HCT116 (cell line): ENCODE measurements at regions not wholly inside any gene's neighbourhood (a gene's known extent, or its start where the extent isn't known, plus 50 kb on each side); places are given as distances from the start of the nearest gene placed in this dataset.

Source experiments
- ATAC-seq: fragments of 200-7000 bp; cut with Tn5 transposase; 2 replicates; pipeline ENCODE4 v1.9.1; 2020; ENCODE audit warnings: mild to moderate bottlenecking, moderate library complexity
- BruUV-seq: library from RNA; stranded (reverse); fragments of 400-500 nt; replicated peaks from 2 replicates; lab custom pipeline; 2021; lab: Mats Ljungman, UMichigan
- CTCF ChIA-PET: fragments of 300-600 bp; sonication (Branson Sonifier 250); formaldehyde crosslinking; loops from one replicate; lab custom pipeline; 2021; ENCODE audit warnings: antibody characterized with exemption; lab: Charles Lee
- POLR2A ChIA-PET: fragments of 300-600, 350-600 bp; sonication (Branson Sonifier 250); formaldehyde crosslinking; loops from one replicate; lab custom pipeline; 2021; ENCODE audit warnings: antibody characterized with exemption; lab: Charles Lee
- RAD21 ChIA-PET, 2 experiments: fragments of 300-600 bp; sonication (Branson Sonifier 250); formaldehyde crosslinking; loops; one replicate each; lab custom pipeline; 2023; ENCODE audit warnings: low total read pairs in 2 of 2; ENCODE audit not compliant: uncharacterized antibody in 2 of 2, unreplicated experiment in 2 of 2, low non-redundant PET in 1 of 2; lab: Charles Lee
- DNase-seq: peaks from one replicate; pipeline ENCODE4 v3.0.0-alpha.2; 2010; ENCODE audit warnings: low read depth, low spot score
- H2AFZ ChIP-seq: fragments of 200-600 bp; shearing (Covaris generic), sonication (generic); 2 replicates; pipeline ENCODE4 v1.6.1; 2017; ENCODE audit warnings: low read depth, mixed run types, mixed read lengths, antibody characterized with exemption, low read length; ENCODE audit not compliant: poor library complexity, severe bottlenecking
- H3K27ac ChIP-seq: 2 replicates; pipeline ENCODE4 v1.5.1; 2012; ENCODE audit warnings: low read depth, low read length
- H3K27me3 ChIP-seq: fragments of 200-600 bp; sonication (generic); 2 replicates; pipeline ENCODE4 v1.6.1; 2016; ENCODE audit warnings: mixed run types, low read length, mixed read lengths; ENCODE audit not compliant: insufficient read depth
- H3K36me3 ChIP-seq, 2 experiments: fragments of 200-500 bp in 1 of 2; fragments of 200-600 bp in 1 of 2; sonication (Bioruptor generic) in 1 of 2; sonication (generic) in 1 of 2; 2 replicates each; pipeline versions ENCODE4 v1.5.1 to v1.6.1; 2014 to 2016; ENCODE audit warnings: low read length in 2 of 2, inconsistent platforms in 1 of 2, mixed read lengths in 1 of 2, mixed run types in 1 of 2; ENCODE audit not compliant: insufficient read depth in 2 of 2, control insufficient read depth in 1 of 2
- H3K4me1 ChIP-seq, 2 experiments: fragments of 200-600 bp in 1 of 2; sonication (generic) in 1 of 2; 2 replicates each; pipeline versions ENCODE4 v1.5.1 to v1.6.1; 2012 to 2017; ENCODE audit warnings: low read length in 2 of 2, inconsistent platforms in 1 of 2, mild to moderate bottlenecking in 1 of 2, mixed read lengths in 1 of 2, mixed run types in 1 of 2, moderate library complexity in 1 of 2; ENCODE audit not compliant: insufficient read depth in 2 of 2, control insufficient read depth in 1 of 2
- H3K4me2 ChIP-seq: fragments of 200-600 bp; sonication (generic); 2 replicates; pipeline ENCODE4 v1.6.1; 2017; ENCODE audit warnings: mixed run types, low read length, mixed read lengths
- H3K4me3 ChIP-seq, 2 experiments: fragments of 200-600 bp in 1 of 2; sonication (generic) in 1 of 2; replicated peaks in 1 of 2; 2 replicates each; pipeline ENCODE4 v1.5.1; 2011 to 2016; ENCODE audit warnings: low read length in 2 of 2, control low read depth in 1 of 2, low read depth in 1 of 2, mild to moderate bottlenecking in 1 of 2, mixed read lengths in 1 of 2, mixed run types in 1 of 2
- H3K79me2 ChIP-seq: fragments of 200-600 bp; sonication (generic); 2 replicates; pipeline ENCODE4 v1.6.1; 2017; ENCODE audit warnings: mild to moderate bottlenecking, mixed run types, low read length, moderate library complexity, mixed read lengths; ENCODE audit not compliant: insufficient read depth
- H3K9ac ChIP-seq: fragments of 200-600 bp; sonication (generic); 2 replicates; pipeline ENCODE4 v1.6.1; 2016; ENCODE audit warnings: low read length, mixed read lengths
- H3K9me2 ChIP-seq: fragments of 200-600 bp; sonication (generic), shearing (Covaris generic); 2 replicates; pipeline ENCODE4 v1.6.1; 2017; ENCODE audit warnings: mixed run types, mild to moderate bottlenecking, moderate library complexity; ENCODE audit not compliant: insufficient read depth
- H3K9me3 ChIP-seq, 2 experiments: fragments of 200-500 bp in 1 of 2; fragments of 200-600 bp in 1 of 2; sonication (Bioruptor generic) in 1 of 2; sonication (generic) in 1 of 2; 2 replicates each; pipeline ENCODE4 v1.6.1; 2014 to 2017; ENCODE audit warnings: low read length in 2 of 2, mixed read lengths in 2 of 2, inconsistent platforms in 1 of 2, low read depth in 1 of 2, mild to moderate bottlenecking in 1 of 2, mixed run types in 1 of 2, moderate library complexity in 1 of 2; ENCODE audit not compliant: control insufficient read depth in 1 of 2, insufficient read depth in 1 of 2
- H4K20me1 ChIP-seq: fragments of 200-600 bp; sonication (generic), shearing (Covaris generic); 2 replicates; pipeline ENCODE4 v1.6.1; 2017; ENCODE audit warnings: mixed run types, mild to moderate bottlenecking, moderate library complexity; ENCODE audit not compliant: insufficient read depth
- ATF3 ChIP-seq: IDR thresholded peaks from 2 replicates; pipeline ENCODE4 v1.6.1; 2012
- CBX3 ChIP-seq: IDR thresholded peaks from 2 replicates; pipeline ENCODE4 v1.6.1; 2012; ENCODE audit warnings: low read depth
- CEBPB ChIP-seq: IDR thresholded peaks from 2 replicates; pipeline ENCODE4 v1.6.1; 2012; ENCODE audit warnings: low read depth
- CTCF ChIP-seq, 3 experiments: fragments of 200-600 bp in 1 of 3; sonication (generic) in 1 of 3; IDR thresholded peaks in 2 of 3; conservative IDR thresholded peaks in 1 of 3; 2 replicates each; pipeline ENCODE4 v1.5.1; 2012 to 2017; ENCODE audit warnings: low read depth in 2 of 3, low read length in 2 of 3, antibody characterized with exemption in 1 of 3, borderline replicate concordance in 1 of 3, control low read depth in 1 of 3, mild to moderate bottlenecking in 1 of 3, mixed read lengths in 1 of 3, mixed run types in 1 of 3, moderate library complexity in 1 of 3; ENCODE audit not compliant: insufficient read depth in 1 of 3
- ELF1 ChIP-seq: IDR thresholded peaks from 2 replicates; pipeline ENCODE4 v1.6.1; 2012; ENCODE audit warnings: low read depth, borderline replicate concordance
- FOSL1 ChIP-seq: IDR thresholded peaks from 2 replicates; pipeline ENCODE4 v1.6.1; 2012; ENCODE audit warnings: low read depth
- JUND ChIP-seq: IDR thresholded peaks from 2 replicates; pipeline ENCODE4 v1.6.1; 2012
- MAX ChIP-seq: IDR thresholded peaks from 2 replicates; pipeline ENCODE4 v1.6.1; 2012
- POLR2A ChIP-seq: IDR thresholded peaks from 2 replicates; pipeline ENCODE4 v1.7.0; 2011; ENCODE audit warnings: borderline replicate concordance; ENCODE audit not compliant: insufficient read depth, insufficient read length; ENCODE audit errors: extremely low read depth
- RAD21 ChIP-seq: IDR thresholded peaks from 2 replicates; pipeline ENCODE4 v1.6.1; 2012; ENCODE audit warnings: low read depth, mild to moderate bottlenecking
- REST ChIP-seq: IDR thresholded peaks from 2 replicates; pipeline ENCODE4 v1.6.1; 2012; ENCODE audit warnings: low read depth
- SIN3A ChIP-seq: IDR thresholded peaks from 2 replicates; pipeline ENCODE4 v1.6.1; 2012; ENCODE audit warnings: low read depth
- SP1 ChIP-seq: IDR thresholded peaks from 2 replicates; pipeline ENCODE4 v1.6.1; 2012; ENCODE audit warnings: low read depth
- SRF ChIP-seq: IDR thresholded peaks from 2 replicates; pipeline ENCODE4 v1.6.1; 2012; ENCODE audit warnings: low read depth
- TCF7L2 ChIP-seq: IDR thresholded peaks from 2 replicates; pipeline ENCODE4 v1.7.0; 2011; ENCODE audit warnings: borderline replicate concordance, inconsistent platforms; ENCODE audit not compliant: insufficient read depth, insufficient read length; ENCODE audit errors: extremely low read depth
- YY1 ChIP-seq: IDR thresholded peaks from 2 replicates; pipeline ENCODE4 v1.6.1; 2011; ENCODE audit warnings: low read length, low read depth, moderate library complexity, mild to moderate bottlenecking; ENCODE audit not compliant: insufficient replicate concordance; ENCODE audit errors: extremely low read depth
- ZBTB33 ChIP-seq: IDR thresholded peaks from 2 replicates; pipeline ENCODE4 v1.6.1; 2011; ENCODE audit warnings: mild to moderate bottlenecking, low read length, moderate library complexity; ENCODE audit not compliant: insufficient replicate concordance; ENCODE audit errors: extremely low read depth
- ZNF274 ChIP-seq: fragments of 200-500 bp; sonication (Bioruptor generic); IDR thresholded peaks from 2 replicates; pipeline ENCODE4 v1.6.1; 2014; ENCODE audit warnings: mild to moderate bottlenecking, low read depth, low read length, inconsistent platforms
- intact Hi-C: fragments of 100-400 bp; cut with micrococcal nuclease; formaldehyde crosslinking; loops from 2 replicates; pipeline ENCODE4 v1.10.0; 2022

- Histone ChIP-seq H3K9ac (no peak overlapping the region), H3K9me2 (no peaks in the 10 kb centered on the region), H2AFZ (peak overlapping the region; percentile 37), H4K20me1 (no peaks in the 10 kb centered on the region), H3K27me3 (no peaks in the 10 kb centered on the region), H3K9me3 (no peaks in the 10 kb centered on the region), H3K4me3 (no peak overlapping the region), H3K27ac (no peak overlapping the region), H3K36me3 (no peaks in the 10 kb centered on the region), H3K79me2 (no peaks in the 10 kb centered on the region), H3K4me1 (no peaks in the 10 kb centered on the region), H3K4me2 (no peak overlapping the region)
- BruUV-seq, result no TSS peak
- TF ChIP-seq MAX (no peak), ZNF274 (no peak), YY1 (no peak), REST (no peak), TCF7L2 (no peak), CEBPB (no peak), ATF3 (no peak), CTCF (IDR thresholded peaks at IDR 0.05 in 2 of 3, conservative IDR thresholded peaks at IDR 0.05 in 1 of 3; ENCODE audit: borderline replicate concordance in 1 of 3, insufficient read depth in 1 of 3, low read depth in 2 of 3, low read length in 2 of 3) (no peak), ELF1 (no peak), RAD21 (no peak), ZBTB33 (no peak), POLR2A (no peak), JUND (no peak), FOSL1 (no peak), CBX3 (no peak), SP1 (no peak), SIN3A (no peak), SRF (no peak)
- intact Hi-C loops, result no loop called here
- ChIA-PET RAD21 (no interaction called here), CTCF (no interaction called here), POLR2A (no interaction called here)
- ATAC-seq, result no peak
- no peak for DNase-seq
Measured at GRCh38 chr7:20513341-20513740, 102.1 kb upstream of the ABCB5 start.
